Left lobe of liver (tissue), 2 donors: ENCODE measurements at regions not wholly inside any gene's neighbourhood (a gene's known extent, or its start where the extent isn't known, plus 50 kb on each side); places are given as distances from the start of the nearest gene placed in this dataset.

ENCODE experiments used
- ATAC-seq: fragments of 200-7000 bp; cut with Tn5 transposase; one replicate; pipeline ENCODE4 v1.9.1; 2020; ENCODE audit warnings: mild to moderate bottlenecking, moderate library complexity
- DNase-seq: peaks from one replicate; pipeline ENCODE4 v3.0.0-alpha.2; 2020; ENCODE audit warnings: low spot score
- donor health status: DM: no; HTN: no; CAD: no; lungs with moderate emphysema.
- donor health status: DM: no; HTN: yes; CAD: no.

DNA sequence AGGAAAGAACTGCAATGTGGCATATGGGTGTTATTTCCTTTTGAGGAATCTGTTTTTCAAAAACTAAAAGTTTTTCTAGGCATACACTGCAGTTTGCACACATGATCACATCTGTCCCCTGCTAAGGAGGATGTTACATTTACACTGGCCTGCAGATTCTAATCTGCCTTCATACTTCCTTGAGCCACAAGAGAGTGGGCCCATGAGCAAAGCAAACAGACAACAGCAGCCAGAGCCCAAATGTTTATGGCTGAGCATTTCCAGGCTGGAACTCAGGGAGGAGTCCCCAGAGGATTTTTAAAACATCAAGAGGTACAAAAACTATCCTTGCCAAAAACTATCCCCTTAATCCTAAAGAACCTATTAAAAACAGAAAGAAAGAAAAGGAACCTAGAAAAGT is 117.2 kb upstream of the MTNR1B start:
- no peak for ATAC-seq

DNA sequence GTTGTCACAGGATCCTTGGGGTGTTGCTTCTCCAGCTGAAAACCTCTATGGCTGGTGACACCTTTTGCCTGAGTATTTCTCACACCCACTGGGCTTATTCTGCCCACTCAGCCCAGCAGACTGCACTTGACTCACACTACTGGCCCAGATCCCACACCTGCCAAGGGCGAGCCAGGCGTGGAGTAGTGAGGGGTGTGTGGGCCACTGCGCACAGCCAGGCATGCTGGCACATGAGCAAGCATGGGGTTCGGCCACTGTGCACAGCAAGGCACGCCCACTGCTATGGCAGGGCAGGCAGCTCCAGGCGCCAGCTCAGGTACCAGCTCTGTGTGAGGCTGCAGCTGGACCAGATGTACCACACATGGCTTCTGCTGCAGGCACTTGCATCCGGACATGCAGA is 116.5 kb upstream of the MTNR1B start:
- DNase-seq: no peak
- ATAC-seq: no peak

More for the DNA sequence above, 117.2 kb upstream of the MTNR1B start:
- no peak for DNase-seq

DNA sequence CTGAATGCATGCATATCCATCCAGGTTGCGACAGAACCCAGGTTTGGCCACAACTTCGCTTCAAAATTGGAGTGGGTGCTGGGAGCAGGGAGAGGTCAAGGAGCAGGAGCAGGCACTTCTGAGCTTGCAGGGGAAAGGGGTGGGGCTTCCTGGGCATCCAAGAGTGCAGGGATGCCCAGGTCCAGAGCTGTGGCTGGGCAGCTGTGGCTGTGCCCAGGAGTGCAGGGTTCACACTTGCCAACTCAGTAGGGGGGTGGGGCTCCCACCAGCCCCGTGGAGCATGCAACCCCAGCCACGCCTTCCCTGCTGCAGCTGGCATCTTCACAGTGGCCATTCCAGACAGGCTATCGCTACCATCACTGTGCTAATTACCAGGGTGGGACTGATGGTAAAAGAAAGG is 115.3 kb upstream of the MTNR1B start:
- DNase-seq: no peak
- no peak for ATAC-seq

DNA sequence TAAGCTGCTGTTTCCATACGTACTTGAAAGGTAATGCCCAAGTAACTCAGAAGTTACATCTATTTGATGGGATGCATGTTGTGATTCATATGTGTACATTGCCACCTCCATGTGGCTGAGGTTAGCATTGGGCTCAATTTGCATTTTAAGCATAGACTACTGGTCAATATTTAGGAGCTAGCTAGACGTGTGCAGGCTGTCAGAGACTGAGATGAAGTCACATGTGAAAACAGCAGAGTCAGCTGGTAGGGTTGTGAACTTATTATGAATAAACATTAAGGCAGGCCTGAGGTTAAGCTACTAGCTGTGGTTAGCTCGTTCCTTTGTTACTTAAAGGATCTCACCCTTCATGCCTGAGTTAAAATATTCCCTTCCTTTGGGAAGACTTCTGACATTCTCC is 114.5 kb upstream of the MTNR1B start:
- DNase-seq: no peak
- no peak for ATAC-seq

DNA sequence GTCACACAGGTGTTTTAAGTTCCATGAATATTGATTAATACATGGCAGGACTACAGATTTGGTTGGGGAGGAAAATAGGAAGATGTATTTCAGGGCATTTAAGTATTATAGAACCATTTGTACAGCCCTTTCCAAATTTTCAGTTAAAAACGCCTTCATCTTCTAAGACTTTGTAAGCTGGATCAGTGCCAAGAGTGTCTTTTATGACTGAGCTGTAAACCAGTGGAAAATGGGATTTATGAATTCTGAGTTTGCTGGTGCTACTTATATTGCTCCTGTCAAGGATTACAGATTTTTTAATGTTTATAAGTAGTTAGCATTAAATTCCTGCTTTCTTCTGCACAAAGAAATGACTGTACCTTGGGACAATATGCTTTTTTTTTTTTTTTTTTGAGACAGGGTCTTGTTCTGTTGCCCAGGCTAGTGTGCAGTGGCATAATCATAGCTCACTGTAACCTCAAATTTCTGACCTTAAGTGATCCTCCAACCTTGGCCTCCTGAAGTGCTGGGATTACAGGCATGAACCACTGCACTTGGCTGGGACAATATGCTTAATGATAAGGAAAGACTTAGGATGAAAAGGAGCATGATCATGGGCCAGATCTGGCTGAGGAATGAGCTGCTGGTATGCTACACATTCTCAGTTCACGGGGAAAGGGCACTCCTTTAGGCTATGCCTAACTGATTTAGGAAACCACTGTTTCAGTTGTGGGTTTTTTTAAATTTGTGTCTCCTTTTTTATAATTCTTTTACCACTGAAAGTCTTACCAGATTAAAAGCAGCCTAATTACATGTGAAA is 113.6 kb upstream of the MTNR1B start:
- ATAC-seq: no peak
- no peak for DNase-seq

DNA sequence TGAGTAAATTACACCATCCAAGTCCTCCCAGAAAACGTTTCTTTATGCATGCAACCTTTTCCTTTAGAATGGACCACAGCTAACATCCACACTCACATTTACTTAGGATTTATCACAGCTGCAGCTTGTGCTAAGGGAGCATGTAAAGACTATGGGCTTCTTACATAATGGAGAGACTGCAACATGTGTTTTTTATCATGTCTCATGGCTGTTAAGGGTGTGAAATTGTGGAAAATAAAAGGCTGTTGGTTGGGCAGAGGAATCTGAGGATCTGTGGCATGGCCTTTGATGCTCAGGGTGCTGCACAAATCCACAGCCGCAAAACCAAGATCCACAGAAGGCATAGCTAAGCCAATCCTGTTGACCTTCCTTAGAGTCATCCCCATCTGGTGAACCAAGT is 112.0 kb upstream of the MTNR1B start:
- DNase-seq: no peak
- no peak for ATAC-seq

DNA sequence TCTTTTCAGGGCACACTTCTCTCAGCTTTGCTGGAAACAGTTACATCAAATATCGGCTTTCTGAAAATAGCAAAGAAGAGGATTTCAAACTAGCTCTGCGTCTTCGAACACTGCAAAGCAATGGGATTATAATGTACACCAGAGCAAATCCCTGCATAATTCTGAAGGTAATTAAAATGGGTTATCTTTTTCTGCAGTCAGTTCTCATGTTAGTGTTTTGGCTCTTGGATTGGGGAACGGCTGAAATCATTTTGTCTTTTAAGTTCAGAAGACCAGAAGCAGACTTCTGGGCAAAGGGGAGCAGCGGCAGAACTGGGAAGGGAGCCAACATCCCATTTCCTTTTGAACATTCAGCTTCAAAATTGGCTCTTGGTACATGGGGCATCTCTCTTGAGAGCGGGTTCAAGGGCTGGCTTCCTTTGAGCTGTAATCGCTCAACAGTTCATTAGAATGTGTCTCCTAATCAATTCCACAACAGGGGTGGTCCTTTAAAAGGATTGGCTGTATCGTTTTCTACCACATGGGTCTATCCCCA is 110.2 kb upstream of the MTNR1B start:
- DNase-seq: no peak
- ATAC-seq: no peak

DNA sequence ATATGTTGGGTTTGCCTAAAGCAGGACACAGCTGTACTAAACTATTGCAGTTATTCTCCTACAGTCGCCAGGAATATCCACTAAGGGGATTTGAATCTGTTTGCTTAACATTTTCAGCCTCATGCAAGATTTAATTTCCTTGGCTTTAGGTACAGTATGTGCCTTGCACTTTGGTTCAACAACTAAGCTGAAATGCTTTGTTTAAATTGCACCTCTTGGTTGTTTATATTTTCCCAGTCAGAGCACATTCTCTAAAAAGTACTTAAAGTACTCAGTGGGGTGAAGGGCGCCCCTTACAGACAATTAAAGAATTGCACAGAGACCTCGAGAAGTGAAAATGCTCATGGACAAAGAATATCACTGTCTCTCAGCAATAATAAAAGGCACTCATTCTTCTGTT is 107.8 kb upstream of the MTNR1B start:
- ATAC-seq: no peak
- no peak for DNase-seq

DNA sequence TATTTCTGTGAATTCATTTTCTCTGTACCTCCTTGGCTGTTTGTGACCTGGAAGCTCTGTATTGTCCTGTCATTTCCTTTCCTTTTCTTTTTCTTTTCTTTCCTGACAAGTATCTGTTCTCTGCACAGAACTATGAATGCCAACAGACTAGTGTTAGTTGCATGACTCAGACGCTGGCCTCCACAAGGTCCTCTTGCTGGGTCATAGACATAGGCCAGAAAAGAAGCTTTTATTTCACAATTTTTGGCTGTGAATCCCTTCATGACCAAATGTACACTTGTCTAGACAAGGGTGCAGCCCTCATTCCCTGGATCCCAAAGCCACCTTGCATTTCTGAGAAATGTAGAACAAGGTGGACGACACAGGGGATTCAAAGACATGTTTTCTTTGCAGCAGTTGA is 104.1 kb upstream of the MTNR1B start:
- ATAC-seq (no peak), DNase-seq (no peak)

DNA sequence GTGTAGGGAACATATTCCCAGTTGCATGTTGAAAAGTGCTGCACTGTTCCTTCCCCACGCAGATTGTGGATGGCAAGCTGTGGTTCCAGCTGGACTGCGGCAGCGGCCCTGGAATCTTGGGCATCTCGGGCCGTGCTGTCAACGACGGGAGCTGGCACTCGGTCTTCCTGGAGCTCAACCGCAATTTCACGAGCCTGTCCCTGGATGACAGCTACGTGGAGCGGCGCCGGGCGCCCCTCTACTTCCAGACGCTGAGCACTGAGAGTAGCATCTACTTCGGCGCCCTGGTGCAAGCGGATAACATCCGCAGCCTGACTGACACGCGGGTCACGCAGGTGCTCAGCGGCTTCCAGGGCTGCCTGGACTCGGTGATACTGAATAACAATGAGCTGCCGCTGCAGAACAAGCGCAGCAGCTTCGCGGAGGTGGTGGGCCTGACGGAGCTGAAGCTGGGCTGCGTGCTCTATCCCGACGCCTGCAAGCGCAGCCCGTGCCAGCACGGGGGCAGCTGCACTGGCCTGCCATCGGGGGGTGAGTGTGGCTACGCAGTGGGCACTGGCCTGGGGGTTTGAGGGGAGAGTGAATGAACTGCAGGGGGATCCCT is 102.7 kb upstream of the MTNR1B start:
- no peak for DNase-seq
- ATAC-seq: no peak

DNA sequence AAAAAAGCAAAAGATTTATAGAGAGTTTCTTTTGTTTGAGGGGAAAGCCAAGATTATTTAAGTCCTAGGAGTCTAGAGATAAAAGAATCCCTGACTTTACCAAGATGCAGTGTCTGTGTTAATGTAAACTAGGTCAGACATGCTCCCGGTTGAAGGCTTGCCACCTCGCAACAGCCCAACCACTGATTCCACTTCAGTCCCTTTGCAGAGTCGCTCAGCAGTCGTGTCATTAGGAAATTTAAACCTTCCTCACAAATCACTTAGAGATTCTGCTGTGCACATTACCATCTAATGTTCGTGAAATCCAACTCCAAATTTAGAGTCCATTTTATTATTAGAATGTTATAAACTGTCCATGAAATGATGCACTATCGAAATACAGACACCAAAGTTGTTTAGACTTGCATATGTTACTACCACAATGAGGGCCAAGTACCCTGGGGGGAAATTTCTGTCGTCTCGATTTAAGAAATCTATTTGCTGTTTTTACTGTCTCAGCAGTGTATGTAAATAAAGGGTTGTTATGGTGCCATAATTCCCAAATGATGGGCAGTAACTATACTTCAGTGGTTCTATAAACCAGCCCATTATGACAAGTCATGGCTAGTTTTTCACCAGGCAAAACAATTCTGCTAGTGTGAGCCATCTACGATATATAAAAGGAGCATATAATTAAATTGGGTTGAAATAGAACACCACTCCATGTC is 101.4 kb upstream of the MTNR1B start:
- no peak for ATAC-seq

DNA sequence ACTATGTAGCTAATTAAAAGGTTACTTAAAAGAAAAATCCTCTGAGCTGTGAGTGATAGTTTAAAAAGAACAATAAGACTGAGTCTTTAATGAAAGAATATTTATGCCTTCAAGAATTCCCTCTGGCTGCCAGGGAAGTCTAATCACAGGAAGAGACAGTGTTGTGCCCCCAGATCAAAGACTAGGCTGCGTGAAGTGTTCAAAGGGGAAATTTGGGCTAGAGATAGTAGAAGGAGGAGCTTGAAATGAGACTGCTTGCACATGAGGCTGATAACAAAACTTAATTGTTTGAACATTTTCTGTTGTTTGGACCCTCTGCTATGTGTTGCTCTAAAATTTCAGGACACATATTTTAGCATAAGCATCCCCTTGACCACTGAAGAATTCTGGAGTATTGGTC is 99.7 kb upstream of the MTNR1B start:
- no peak for ATAC-seq

More for the DNA sequence above, 101.4 kb upstream of the MTNR1B start:
- DNase-seq: no peak

DNA sequence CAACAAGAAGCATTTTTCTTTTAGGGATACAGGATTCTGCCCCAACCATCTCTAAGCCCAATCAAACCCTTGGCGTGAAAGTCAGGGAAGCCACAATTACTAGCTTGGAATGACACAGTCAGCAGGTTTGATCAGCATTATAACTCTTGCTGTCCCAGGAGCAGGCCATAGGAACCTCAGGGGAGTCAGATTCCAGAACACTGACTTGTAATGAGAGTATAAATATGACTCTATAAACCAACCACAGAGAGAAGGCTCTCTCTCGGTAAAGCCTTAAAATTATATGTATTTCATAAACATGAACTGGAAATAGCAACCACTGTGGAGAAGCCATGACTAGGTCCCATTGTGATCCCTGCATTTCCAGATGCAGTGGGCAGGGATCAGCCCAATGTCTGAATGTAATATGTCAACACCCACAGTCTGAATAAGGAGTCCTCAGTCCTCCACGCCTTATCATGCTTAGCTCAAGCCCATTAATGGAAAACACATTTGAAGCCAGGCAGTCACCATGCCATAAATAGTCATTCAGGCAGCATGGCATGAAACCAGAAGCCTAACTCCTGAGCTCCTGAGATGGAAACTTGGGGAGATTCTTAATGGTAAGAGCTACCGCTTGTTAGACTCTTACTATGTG is 99.1 kb upstream of the MTNR1B start:
- DNase-seq (no peak), ATAC-seq (no peak)

More for the DNA sequence above, 99.7 kb upstream of the MTNR1B start:
- no peak for DNase-seq

DNA sequence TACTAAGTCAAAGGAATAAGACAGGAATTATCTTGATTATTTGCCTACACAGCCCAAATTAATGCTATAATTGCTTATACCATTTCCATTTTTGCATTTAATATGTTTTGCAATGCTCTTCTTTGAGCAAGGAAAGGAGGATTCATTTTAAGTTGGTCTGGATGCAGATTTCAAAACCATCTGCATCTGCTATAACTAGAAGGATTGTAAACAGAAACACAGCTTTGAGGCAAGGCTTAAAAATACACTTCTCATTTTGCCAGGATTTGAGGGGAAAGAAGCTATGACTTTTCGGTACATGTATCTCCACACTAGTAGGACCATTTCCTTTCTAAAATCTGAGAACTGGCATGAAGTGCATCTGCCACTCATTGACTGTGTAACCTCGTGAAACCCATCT is 95.9 kb upstream of the MTNR1B start:
- DNase-seq (no peak), ATAC-seq (no peak)

DNA sequence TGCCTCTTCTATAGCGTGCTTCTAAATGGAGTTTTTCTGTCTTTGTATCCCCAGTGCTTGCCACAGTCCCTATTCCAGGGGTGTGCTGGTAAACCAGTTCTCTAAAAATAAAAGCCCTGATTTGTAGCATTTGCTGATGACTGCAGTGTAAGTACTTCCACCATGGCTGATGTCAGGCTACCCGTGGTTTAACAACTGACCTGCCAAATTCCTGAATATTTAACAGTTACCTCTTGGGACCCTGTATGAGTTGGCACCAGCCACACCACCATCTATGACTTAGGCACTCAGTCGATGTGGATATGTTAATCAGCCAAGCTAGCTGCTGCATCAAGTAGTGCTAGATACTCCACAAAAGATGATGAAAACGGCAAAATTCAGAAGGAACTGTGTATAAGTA is 94.0 kb upstream of the MTNR1B start:
- DNase-seq: no peak
- ATAC-seq: no peak

DNA sequence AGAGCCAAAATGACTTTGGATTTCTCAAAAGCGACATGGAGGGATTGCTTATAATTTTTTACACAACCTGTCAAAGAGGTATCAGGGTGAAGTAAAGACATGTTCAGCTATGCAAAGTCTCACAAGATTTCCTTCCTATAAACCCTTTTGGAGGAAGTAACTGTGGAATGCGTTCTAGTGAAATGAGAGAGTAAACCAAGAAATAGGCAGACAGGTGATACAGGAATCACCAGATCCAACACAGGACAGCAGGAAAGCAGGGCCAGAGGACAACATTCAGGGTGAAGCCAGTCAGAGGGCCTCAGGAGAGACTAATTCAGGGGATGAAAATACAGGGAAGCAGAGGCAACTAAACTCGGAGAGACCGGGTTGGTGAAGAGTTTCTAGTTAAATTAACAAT is 90.4 kb upstream of the MTNR1B start:
- ATAC-seq (no peak), DNase-seq (no peak)

DNA sequence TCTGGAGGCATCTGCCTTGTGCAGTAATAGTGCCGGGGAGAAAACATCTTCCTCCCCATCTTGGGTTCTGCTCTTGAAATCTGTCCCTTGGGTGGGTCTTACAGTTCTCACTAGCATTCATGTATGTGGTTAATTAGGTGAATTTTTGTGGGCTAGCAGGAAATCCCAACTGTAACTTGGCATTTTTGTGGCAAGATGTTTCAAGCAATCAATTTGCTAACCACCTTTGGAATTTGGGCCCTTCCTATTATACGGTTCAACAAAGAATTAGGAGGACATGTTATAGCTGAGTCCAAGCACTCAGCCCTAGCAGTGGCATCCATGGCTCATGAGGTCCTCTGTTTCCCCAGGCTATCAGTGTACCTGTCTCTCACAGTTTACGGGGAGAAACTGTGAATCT is 89.1 kb upstream of the MTNR1B start:
- DNase-seq (no peak), ATAC-seq (no peak)

DNA sequence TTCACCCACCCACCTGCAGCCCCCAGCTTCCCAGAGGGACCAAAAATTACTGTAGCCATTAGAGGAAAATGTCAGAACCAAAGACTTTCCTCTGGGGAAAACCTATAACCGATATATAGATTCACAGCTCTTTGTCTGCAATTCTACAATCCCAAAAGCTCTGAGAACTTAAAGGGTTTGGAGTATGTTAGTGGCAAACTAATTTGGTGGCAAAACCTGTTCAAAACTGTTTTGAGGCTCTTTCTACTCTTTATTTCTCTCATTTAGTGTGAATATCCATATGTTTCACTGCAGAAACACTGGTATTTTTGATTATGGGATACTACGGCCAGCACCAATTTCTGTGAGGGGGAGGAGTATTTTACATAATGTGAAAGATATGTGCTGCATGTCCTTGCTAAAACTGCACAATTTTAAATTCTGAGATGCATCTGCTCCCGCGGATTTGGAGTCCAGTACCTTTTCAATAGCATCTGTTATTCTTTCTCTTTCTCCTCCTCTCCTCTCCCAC is 87.5 kb upstream of the MTNR1B start:
- ATAC-seq (no peak), DNase-seq (no peak)

DNA sequence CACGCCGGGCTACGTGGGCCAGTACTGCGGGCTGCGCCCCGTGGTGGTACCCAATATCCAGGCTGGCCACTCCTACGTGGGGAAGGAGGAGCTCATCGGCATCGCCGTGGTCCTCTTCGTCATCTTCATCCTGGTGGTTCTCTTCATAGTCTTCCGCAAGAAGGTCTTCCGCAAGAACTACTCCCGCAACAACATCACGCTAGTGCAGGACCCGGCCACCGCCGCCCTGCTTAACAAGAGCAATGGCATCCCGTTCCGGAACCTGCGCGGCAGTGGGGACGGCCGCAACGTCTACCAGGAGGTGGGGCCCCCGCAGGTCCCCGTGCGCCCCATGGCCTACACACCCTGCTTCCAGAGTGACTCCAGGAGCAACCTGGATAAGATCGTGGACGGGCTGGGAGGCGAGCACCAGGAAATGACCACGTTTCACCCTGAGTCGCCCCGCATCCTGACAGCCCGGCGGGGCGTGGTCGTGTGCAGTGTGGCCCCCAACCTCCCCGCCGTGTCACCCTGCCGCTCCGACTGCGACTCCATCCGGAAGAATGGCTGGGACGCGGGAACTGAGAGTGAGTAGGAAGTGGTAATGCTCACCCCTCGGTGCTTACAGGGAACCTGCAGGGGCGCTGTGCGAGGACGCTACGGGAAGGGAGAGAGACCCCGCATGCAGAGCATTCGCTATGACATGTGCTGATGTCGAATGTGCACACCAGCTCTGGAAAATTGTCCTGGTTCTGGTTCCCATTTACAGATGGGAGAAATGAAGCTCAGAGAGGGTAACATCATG is 86.4 kb upstream of the MTNR1B start:
- no peak for ATAC-seq
- DNase-seq: no peak

DNA sequence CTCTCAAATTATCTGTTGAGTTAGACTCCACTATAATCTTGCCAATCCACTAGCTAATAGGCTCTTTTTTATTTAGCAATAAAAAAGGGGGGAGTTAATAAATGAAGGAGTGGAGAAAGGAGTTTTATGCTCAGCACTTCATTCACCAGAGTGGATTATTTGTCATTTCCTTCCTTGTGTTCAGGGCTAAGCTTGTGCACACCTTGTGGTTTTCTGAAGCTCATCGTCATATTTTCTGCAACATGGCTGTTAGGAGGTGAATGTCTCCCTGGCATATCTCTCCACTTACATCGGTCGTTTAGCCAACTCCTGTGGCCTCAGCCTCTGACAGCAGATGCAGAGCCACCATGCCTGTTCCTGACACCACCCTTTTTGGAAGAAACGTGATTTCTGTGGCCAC is 83.9 kb upstream of the MTNR1B start:
- no peak for ATAC-seq
- DNase-seq: no peak
